ENCODE measurements at regions not wholly inside any gene's neighbourhood (a gene's known extent, or its start where the extent isn't known, plus 50 kb on each side); places are given as distances from the start of the nearest gene placed in this dataset.

DNA sequence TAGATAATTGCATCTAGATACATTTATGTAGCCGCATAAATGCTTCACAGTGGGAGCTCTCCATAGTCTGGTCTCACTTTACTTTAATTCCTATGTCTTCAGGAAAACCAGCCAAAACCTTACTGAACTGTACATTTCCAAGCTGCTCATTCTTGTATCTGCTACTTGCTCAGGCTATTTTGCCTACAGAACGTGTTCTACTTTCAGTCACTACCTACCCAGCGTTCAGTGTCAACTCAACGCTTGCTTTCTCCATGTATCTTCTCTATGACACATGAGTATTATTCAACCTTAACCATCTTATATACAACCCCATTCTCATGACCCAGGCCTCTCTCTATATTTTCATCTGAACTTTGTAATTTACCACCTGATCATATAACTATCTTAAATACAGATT lies 101.9 kb downstream of the KLF12 start:
- no peak overlapping the region for H3K4me3 ChIP-seq (ENCODE audit: insufficient read length, low read depth)
- no peaks in the 10 kb centered on the region for H3K36me3 ChIP-seq (ENCODE audit: insufficient read depth, insufficient read length, low read length)
- no peaks in the 10 kb centered on the region for H3K9me3 ChIP-seq (ENCODE audit: insufficient read depth, low read length)
- no peak overlapping the region for H3K9ac ChIP-seq (ENCODE audit: insufficient read length, low read depth)
- no peak for DNase-seq (ENCODE audit: low read depth, low spot score)
- no peak for TF ChIP-seq ZNF274 (IDR thresholded peaks at IDR 0.05; ENCODE audit: low read depth, low read length)
- TF ChIP-seq YY1 (IDR thresholded peaks at IDR 0.05; ENCODE audit: insufficient read depth, insufficient read length) = no peak
- TF ChIP-seq SUZ12 (IDR thresholded peaks at IDR 0.05; ENCODE audit: extremely low read depth, insufficient read depth, insufficient read length) = no peak
- no peaks in the 10 kb centered on the region for H3K4me1 ChIP-seq (ENCODE audit: insufficient read depth, insufficient read length)
- H3K27me3 ChIP-seq (ENCODE audit: insufficient read depth, insufficient read length) = no peaks in the 10 kb centered on the region

GRCh38 chr13:74027161-74027779 lies 106.9 kb downstream of the KLF12 start:
- Histone ChIP-seq H3K4me3 (ENCODE audit: insufficient read length, low read depth) (no peak overlapping the region), H3K9me3 (ENCODE audit: insufficient read depth, low read length) (0 out of 2 replicates have a peak, but pooled peaks cover 2% of the 10 kb centered on the region), H3K9ac (ENCODE audit: insufficient read length, low read depth) (no peak overlapping the region), H3K27me3 (ENCODE audit: insufficient read depth, insufficient read length) (no peaks in the 10 kb centered on the region), H3K36me3 (ENCODE audit: insufficient read depth, insufficient read length, low read length) (no peaks in the 10 kb centered on the region), H3K4me1 (ENCODE audit: insufficient read depth, insufficient read length) (peaks cover 2% of the 10 kb centered on the region)
- no peak for TF ChIP-seq ZNF274 (IDR thresholded peaks at IDR 0.05; ENCODE audit: low read depth, low read length)
- no peak for DNase-seq (ENCODE audit: low read depth, low spot score)

DNA sequence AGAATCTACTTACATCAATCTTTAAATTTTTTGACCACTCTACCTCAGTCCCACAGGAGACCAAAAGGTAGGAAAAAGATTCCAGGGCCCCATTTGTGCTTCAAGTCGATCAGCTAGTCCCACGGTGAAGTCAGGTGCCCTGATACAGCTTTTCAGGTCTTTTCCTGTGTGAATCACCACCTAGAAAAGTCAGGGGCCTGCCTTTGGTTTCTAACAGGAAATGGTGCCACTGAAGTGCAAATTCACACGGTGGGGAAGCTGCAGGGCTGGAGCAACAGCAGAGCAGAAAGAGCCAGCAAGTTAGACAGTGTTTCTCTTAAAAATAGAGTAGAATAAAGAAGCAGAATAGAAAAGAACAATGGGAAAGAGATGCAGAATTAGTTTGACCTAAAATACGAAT lies 107.5 kb downstream of the KLF12 start:
- no peaks in the 10 kb centered on the region for H3K27me3 ChIP-seq (ENCODE audit: insufficient read depth, insufficient read length)
- peak; percentile 74 for DNase-seq (ENCODE audit: low read depth, low spot score)
- H3K9ac ChIP-seq (ENCODE audit: insufficient read length, low read depth) = no peak overlapping the region
- TF ChIP-seq YY1 (IDR thresholded peaks at IDR 0.05; ENCODE audit: insufficient read depth, insufficient read length) = no peak
- peaks cover 2% of the 10 kb centered on the region for H3K4me1 ChIP-seq (ENCODE audit: insufficient read depth, insufficient read length)
- H3K36me3 ChIP-seq (ENCODE audit: insufficient read depth, insufficient read length, low read length) = no peaks in the 10 kb centered on the region
- H3K4me3 ChIP-seq (ENCODE audit: insufficient read length, low read depth) = no peak overlapping the region
- H3K9me3 ChIP-seq (ENCODE audit: insufficient read depth, low read length) = peaks cover 7% of the 10 kb centered on the region; the same call in 1 of the 2 replicates

- peaks cover 2% of the 10 kb centered on the region for H3K4me1 ChIP-seq (ENCODE audit: insufficient read depth, insufficient read length)
- H3K4me3 ChIP-seq (ENCODE audit: insufficient read length, low read depth) = no peak overlapping the region
- H3K9me3 ChIP-seq (ENCODE audit: insufficient read depth, low read length) = peaks cover 8% of the 10 kb centered on the region; the same call in 1 of the 2 replicates
- no peaks in the 10 kb centered on the region for H3K36me3 ChIP-seq (ENCODE audit: insufficient read depth, insufficient read length, low read length)
- DNase-seq (ENCODE audit: low read depth, low spot score) = no peak
- H3K9ac ChIP-seq (ENCODE audit: insufficient read length, low read depth) = no peak overlapping the region
- TF ChIP-seq ZNF274 (IDR thresholded peaks at IDR 0.05; ENCODE audit: low read depth, low read length) (no peak), SUZ12 (IDR thresholded peaks at IDR 0.05; ENCODE audit: extremely low read depth, insufficient read depth, insufficient read length) (no peak), YY1 (IDR thresholded peaks at IDR 0.05; ENCODE audit: insufficient read depth, insufficient read length) (no peak)
- H3K27me3 ChIP-seq (ENCODE audit: insufficient read depth, insufficient read length) = no peaks in the 10 kb centered on the region
Observed at GRCh38 chr13:74025369-74025768, 108.8 kb downstream of the KLF12 start.

DNA sequence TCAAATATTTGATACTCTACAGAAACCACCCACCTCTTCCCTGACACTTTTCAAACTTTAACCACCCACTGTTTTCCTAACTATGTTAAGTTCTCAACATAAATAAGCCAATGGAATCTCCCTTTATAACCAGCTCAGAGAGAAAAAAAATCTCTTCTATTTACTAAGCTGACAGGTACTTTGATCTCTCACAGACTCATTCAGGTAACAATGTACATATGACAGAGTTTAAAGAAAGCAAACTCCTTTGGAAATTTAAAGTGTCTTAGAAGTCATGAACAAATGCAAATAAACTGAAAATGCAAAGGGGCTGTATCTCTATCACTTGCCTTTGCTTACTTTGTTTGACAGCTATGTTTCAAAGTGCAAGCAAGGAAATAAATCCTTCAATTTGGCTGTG lies 109.3 kb downstream of the KLF12 start:
- Histone ChIP-seq H3K27me3 (ENCODE audit: insufficient read depth, insufficient read length) (no peaks in the 10 kb centered on the region), H3K9me3 (ENCODE audit: insufficient read depth, low read length) (peaks cover 8% of the 10 kb centered on the region; the same call in 1 of the 2 replicates), H3K9ac (ENCODE audit: insufficient read length, low read depth) (no peak overlapping the region), H3K4me3 (ENCODE audit: insufficient read length, low read depth) (no peak overlapping the region), H3K4me1 (ENCODE audit: insufficient read depth, insufficient read length) (peaks cover 2% of the 10 kb centered on the region), H3K36me3 (ENCODE audit: insufficient read depth, insufficient read length, low read length) (no peaks in the 10 kb centered on the region)
- TF ChIP-seq YY1 (IDR thresholded peaks at IDR 0.05; ENCODE audit: insufficient read depth, insufficient read length) (no peak), SUZ12 (IDR thresholded peaks at IDR 0.05; ENCODE audit: extremely low read depth, insufficient read depth, insufficient read length) (no peak), ZNF274 (IDR thresholded peaks at IDR 0.05; ENCODE audit: low read depth, low read length) (no peak)
- no peak for DNase-seq (ENCODE audit: low read depth, low spot score)

GRCh38 chr13:74024314-74024713 lies 109.9 kb downstream of the KLF12 start:
- Histone ChIP-seq H3K4me3 (ENCODE audit: insufficient read length, low read depth) (no peak overlapping the region), H3K9ac (ENCODE audit: insufficient read length, low read depth) (no peak overlapping the region), H3K4me1 (ENCODE audit: insufficient read depth, insufficient read length) (peaks cover 2% of the 10 kb centered on the region), H3K9me3 (ENCODE audit: insufficient read depth, low read length) (peaks cover 8% of the 10 kb centered on the region; the same call in 1 of the 2 replicates), H3K36me3 (ENCODE audit: insufficient read depth, insufficient read length, low read length) (no peaks in the 10 kb centered on the region), H3K27me3 (ENCODE audit: insufficient read depth, insufficient read length) (no peaks in the 10 kb centered on the region)
- DNase-seq (ENCODE audit: low read depth, low spot score) = no peak
- TF ChIP-seq YY1 (IDR thresholded peaks at IDR 0.05; ENCODE audit: insufficient read depth, insufficient read length) = no peak
- TF ChIP-seq SUZ12 (IDR thresholded peaks at IDR 0.05; ENCODE audit: extremely low read depth, insufficient read depth, insufficient read length) = no peak
- TF ChIP-seq ZNF274 (IDR thresholded peaks at IDR 0.05; ENCODE audit: low read depth, low read length) = no peak

DNA sequence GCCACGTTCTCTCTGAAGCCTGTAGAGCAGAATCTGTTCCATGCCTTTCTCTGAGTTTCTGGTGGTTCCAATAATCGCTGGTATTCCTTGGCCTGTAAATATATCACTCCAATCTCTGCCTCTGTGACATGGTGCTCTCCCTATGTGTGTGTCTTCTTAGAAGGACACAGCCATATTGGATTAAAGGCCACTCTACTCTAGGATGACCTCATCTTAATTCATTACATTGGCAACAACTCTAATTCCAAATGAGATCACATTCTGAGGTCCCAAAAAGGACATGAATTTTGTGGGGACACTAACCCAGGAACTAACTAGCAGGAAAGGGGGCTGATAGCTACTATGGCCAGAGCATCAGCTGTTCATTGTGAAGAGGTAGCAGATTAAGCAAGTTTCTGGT lies 110.7 kb downstream of the KLF12 start:
- Histone ChIP-seq H3K4me3 (ENCODE audit: insufficient read length, low read depth) (no peak overlapping the region), H3K9ac (ENCODE audit: insufficient read length, low read depth) (no peak overlapping the region), H3K27me3 (ENCODE audit: insufficient read depth, insufficient read length) (no peaks in the 10 kb centered on the region), H3K9me3 (ENCODE audit: insufficient read depth, low read length) (peaks cover 8% of the 10 kb centered on the region; the same call in 1 of the 2 replicates), H3K4me1 (ENCODE audit: insufficient read depth, insufficient read length) (peaks cover 2% of the 10 kb centered on the region), H3K36me3 (ENCODE audit: insufficient read depth, insufficient read length, low read length) (no peaks in the 10 kb centered on the region)
- no peak for TF ChIP-seq SUZ12 (IDR thresholded peaks at IDR 0.05; ENCODE audit: extremely low read depth, insufficient read depth, insufficient read length)
- no peak for TF ChIP-seq YY1 (IDR thresholded peaks at IDR 0.05; ENCODE audit: insufficient read depth, insufficient read length)
- no peak for TF ChIP-seq ZNF274 (IDR thresholded peaks at IDR 0.05; ENCODE audit: low read depth, low read length)
- no peak for DNase-seq (ENCODE audit: low read depth, low spot score)
